IMR-90 (cell line): ENCODE measurements at regions not wholly inside any gene's neighbourhood (a gene's known extent, or its start where the extent isn't known, plus 50 kb on each side); places are given as distances from the start of the nearest gene placed in this dataset.
"Not testable (repeated sequence)": the region's sequence is repeated elsewhere in the genome, so short reads cannot be mapped to it uniquely, and the experiment has no call there.

Source experiments
- ATAC-seq: fragments of 200-7000 bp; cut with Tn5 transposase; 2 replicates; pipeline ENCODE4 v1.9.1; 2020; ENCODE audit warnings: low read depth, mild to moderate bottlenecking, moderate library complexity
- BruUV-seq: library from RNA; stranded (reverse); fragments of 400-500 nt; replicated peaks from 2 replicates; lab custom pipeline; 2021; lab: Mats Ljungman, UMichigan
- CTCF ChIA-PET: fragments of 300-600 bp; formaldehyde crosslinking; extraction: SDS; loops from one replicate; lab custom pipeline; 2021; ENCODE audit warnings: antibody characterized with exemption; lab: Yijun Ruan, JAX
- POLR2A ChIA-PET: fragments of 300-600 bp; sonication (Branson Sonifier 250); formaldehyde crosslinking; loops from one replicate; lab custom pipeline; 2022; ENCODE audit warnings: antibody characterized with exemption; ENCODE audit not compliant: unreplicated experiment; lab: Charles Lee
- DNase-seq: peaks from one replicate; pipeline ENCODE4 v3.0.0; 2013
- H2AFZ ChIP-seq: replicated peaks from 2 replicates; pipeline ENCODE3; 2013; ENCODE audit warnings: low read length, mild to moderate bottlenecking; ENCODE audit not compliant: poor library complexity
- H2AK5ac ChIP-seq: 2 replicates; pipeline ENCODE4 v1.6.1; 2013; ENCODE audit warnings: low read depth, low read length, inconsistent platforms
- H2AK9ac ChIP-seq: replicated peaks from 2 replicates; pipeline ENCODE3; 2013; ENCODE audit warnings: mild to moderate bottlenecking, low read depth, low read length, moderate library complexity; ENCODE audit not compliant: poor library complexity
- H2BK120ac ChIP-seq: 2 replicates; pipeline ENCODE4 v1.6.1; 2013; ENCODE audit warnings: low read depth, low read length, inconsistent platforms
- H2BK15ac ChIP-seq: 3 replicates; pipeline ENCODE4 v1.6.1; 2013; ENCODE audit warnings: low read depth, low read length, inconsistent platforms
- H2BK20ac ChIP-seq: 2 replicates; pipeline ENCODE4 v1.6.1; 2013; ENCODE audit warnings: low read depth, mild to moderate bottlenecking, inconsistent platforms, low read length, moderate library complexity
- H2BK5ac ChIP-seq: 2 replicates; pipeline ENCODE4 v1.6.1; 2013; ENCODE audit warnings: mild to moderate bottlenecking, low read depth, low read length, inconsistent platforms; ENCODE audit not compliant: poor library complexity, severe bottlenecking
- H3K14ac ChIP-seq: replicated peaks from 2 replicates; pipeline ENCODE4 v1.6.1; 2013; ENCODE audit warnings: low read depth, low read length, inconsistent platforms
- H3K18ac ChIP-seq: 2 replicates; pipeline ENCODE4 v1.6.1; 2013; ENCODE audit warnings: low read depth, low read length, control low read depth
- H3K23ac ChIP-seq: 2 replicates; pipeline ENCODE4 v1.6.1; 2013; ENCODE audit warnings: low read depth, low read length, inconsistent platforms
- H3K27ac ChIP-seq: 2 replicates; pipeline ENCODE4 v1.5.1; 2013; ENCODE audit warnings: mild to moderate bottlenecking, control low read depth, low read length; ENCODE audit not compliant: insufficient read depth
- H3K27me3 ChIP-seq: 2 replicates; pipeline ENCODE4 v1.6.1; 2013; ENCODE audit warnings: low read length; ENCODE audit not compliant: control insufficient read depth, insufficient read depth
- H3K36me3 ChIP-seq: 2 replicates; pipeline ENCODE4 v1.6.1; 2013; ENCODE audit warnings: low read length, mixed read lengths; ENCODE audit not compliant: control insufficient read depth, insufficient read depth
- H3K4ac ChIP-seq: 2 replicates; pipeline ENCODE4 v1.6.1; 2013; ENCODE audit warnings: low read depth, low read length, inconsistent platforms
- H3K4me1 ChIP-seq: 2 replicates; pipeline ENCODE4 v1.6.1; 2013; ENCODE audit warnings: low read length, mixed read lengths; ENCODE audit not compliant: control insufficient read depth, insufficient read depth
- H3K4me2 ChIP-seq: 2 replicates; pipeline ENCODE4 v1.6.1; 2013; ENCODE audit warnings: low read depth, mild to moderate bottlenecking, control low read depth, low read length, moderate library complexity
- H3K4me3 ChIP-seq: 2 replicates; pipeline ENCODE4 v1.5.1; 2013; ENCODE audit warnings: low read depth, mild to moderate bottlenecking, control low read depth, low read length, moderate library complexity; ENCODE audit not compliant: insufficient read depth
- H3K56ac ChIP-seq: 2 replicates; pipeline ENCODE4 v1.6.1; 2013; ENCODE audit warnings: low read length, inconsistent platforms; ENCODE audit not compliant: insufficient read depth; ENCODE audit errors: extremely low read depth
- H3K79me1 ChIP-seq, 2 experiments: 2 replicates each; pipeline ENCODE4 v1.6.1; 2013; ENCODE audit warnings: low read length in 2 of 2, inconsistent platforms in 1 of 2, low read depth in 1 of 2
- H3K9ac ChIP-seq: 2 replicates; pipeline ENCODE4 v1.6.1; 2013; ENCODE audit warnings: low read depth, low read length, control low read depth
- H3K9me1 ChIP-seq: 2 replicates; pipeline ENCODE4 v1.6.1; 2013; ENCODE audit warnings: low read length, inconsistent platforms; ENCODE audit not compliant: insufficient read depth
- H3K9me3 ChIP-seq: 2 replicates; pipeline ENCODE4 v1.6.1; 2013; ENCODE audit warnings: low read length; ENCODE audit not compliant: control insufficient read depth, insufficient read depth
- H4K20me1 ChIP-seq: 2 replicates; pipeline ENCODE4 v1.6.1; 2013; ENCODE audit warnings: low read length, inconsistent platforms; ENCODE audit not compliant: insufficient read depth
- H4K5ac ChIP-seq: 2 replicates; pipeline ENCODE4 v1.6.1; 2013; ENCODE audit warnings: mild to moderate bottlenecking, low read depth, low read length, control low read depth
- H4K8ac ChIP-seq, 2 experiments: 2 replicates each; pipeline ENCODE4 v1.6.1; 2013; ENCODE audit warnings: low read depth in 2 of 2, low read length in 2 of 2, control low read depth in 1 of 2, inconsistent platforms in 1 of 2
- H4K91ac ChIP-seq: 2 replicates; pipeline ENCODE4 v1.6.1; 2013; ENCODE audit warnings: low read depth, low read length, inconsistent platforms; ENCODE audit not compliant: insufficient read depth
- WGBS, 2 experiments: methylation state at CpG; one replicate each; pipeline versions ENCODE4 v1.1.5 to v1.1.7; 2013; ENCODE audit warnings: missing lambda C conversion rate in 2 of 2; ENCODE audit not compliant: insufficient read length in 1 of 2; ENCODE audit errors: extremely low coverage in 2 of 2; 5-methylcytosine and 5-hydroxymethylcytosine counted together
- dilution Hi-C: fragments of 300-500 bp; cut with HindIII; formaldehyde crosslinking; loops from one replicate; pipeline ENCODE4 v1.14.3; 2018; ENCODE audit warnings: low sequenced_read_pairs; ENCODE audit not compliant: unreplicated experiment
- in situ Hi-C: fragments of 300-500 bp; cut with MboI; formaldehyde crosslinking; loops from 3 replicates; pipeline ENCODE4 v1.14.3; 2019; ENCODE audit warnings: low sequenced_read_pairs, inconsistent platforms, mixed read lengths
- intact Hi-C: fragments of 100-400 bp; cut with micrococcal nuclease; formaldehyde crosslinking; loops from 2 replicates; pipeline ENCODE4 v1.10.0; 2022

DNA sequence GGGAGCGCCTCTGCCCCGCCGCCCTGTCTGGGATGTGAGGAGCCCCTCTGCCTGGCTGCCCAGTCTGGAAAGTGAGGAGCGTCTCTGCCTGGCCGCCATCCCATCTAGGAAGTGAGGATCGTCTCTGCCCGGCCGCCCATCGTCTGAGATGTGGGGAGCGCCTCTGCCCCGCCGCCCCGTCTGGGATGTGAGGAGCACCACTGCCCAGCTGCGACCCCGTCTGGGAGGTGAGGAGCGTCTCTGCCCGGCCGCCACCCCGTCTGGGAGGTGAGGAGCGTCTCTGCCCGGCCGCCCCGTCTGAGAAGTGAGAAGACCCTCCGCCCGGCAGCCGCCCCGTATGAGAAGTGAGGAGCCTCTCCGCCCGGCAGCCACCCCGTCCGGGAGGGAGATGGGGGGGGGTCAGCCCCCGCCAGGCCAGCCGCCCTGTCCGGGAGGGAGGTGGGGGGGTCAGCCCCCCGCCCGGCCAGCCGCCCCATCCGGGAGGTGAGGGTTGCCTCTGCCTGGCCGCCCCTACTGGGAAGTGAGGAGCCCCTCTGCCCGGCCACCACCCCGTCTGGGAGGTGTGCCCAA, 65.2 kb upstream of the DHX40 start:
- POLR2A ChIA-PET, ATAC-seq, DNase-seq, H3K4me1 ChIP-seq, CTCF ChIA-PET, H4K20me1 ChIP-seq, H4K91ac ChIP-seq, H2BK120ac ChIP-seq, H2BK5ac ChIP-seq, H3K56ac ChIP-seq, H3K9me1 ChIP-seq, H3K4ac ChIP-seq, H2BK20ac ChIP-seq, H4K5ac ChIP-seq, H3K36me3 ChIP-seq, H3K23ac ChIP-seq, H2AK9ac ChIP-seq, H3K14ac ChIP-seq, H2BK15ac ChIP-seq, H3K4me2 ChIP-seq, H4K8ac ChIP-seq, intact Hi-C loops, H3K18ac ChIP-seq, H3K79me1 ChIP-seq, H2AFZ ChIP-seq, H3K9ac ChIP-seq, H3K27ac ChIP-seq, H3K27me3 ChIP-seq, BruUV-seq, H3K4me3 ChIP-seq, H3K9me3 ChIP-seq, H2AK5ac ChIP-seq, dilution Hi-C loops, in situ Hi-C loops: not testable (repeated sequence)
- WGBS, 2 experiments: 100% methylated on average over 3 of the region's 41 CpGs; no CpG with 5 or more reads in 1 of the 2 experiments
